ENCODE measurements at regions not wholly inside any gene's neighbourhood (a gene's known extent, or its start where the extent isn't known, plus 50 kb on each side); places are given as distances from the start of the nearest gene placed in this dataset.

DNA sequence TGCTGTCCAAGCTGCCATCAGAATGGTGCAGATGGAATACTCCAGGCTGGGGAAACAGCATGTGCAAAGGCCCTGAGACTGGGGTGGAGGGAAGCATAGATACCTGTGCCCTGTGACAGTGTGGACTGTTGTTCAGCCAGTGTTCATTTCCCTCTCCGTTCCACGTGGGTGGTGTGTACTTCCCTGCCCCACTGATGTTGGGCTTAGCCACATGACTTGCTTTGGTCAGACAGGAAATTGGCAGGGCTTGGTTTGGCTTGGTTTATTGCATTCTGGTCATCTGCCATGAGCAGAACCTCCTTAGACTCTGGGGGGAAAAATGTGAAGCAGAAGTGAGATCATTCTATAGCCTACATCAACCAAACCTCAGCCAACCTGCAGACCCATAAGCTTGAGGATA is 102.4 kb upstream of the IGSF21 start:
- peaks cover 0 to 21% of the 10 kb centered on the region in 2 donors for H3K27me3 ChIP-seq
- TF ChIP-seq EP300 (IDR thresholded peaks at IDR 0.05) (no peak), POLR2A (IDR thresholded peaks at IDR 0.05) (no peak), CTCF (IDR thresholded peaks at IDR 0.05) (no peak)
- H3K27ac ChIP-seq = no peak overlapping the region
- H3K36me3 ChIP-seq = no peaks in the 10 kb centered on the region
- peak in 1 of 2 donors; percentile 11 for DNase-seq (ENCODE audit: low spot score in 2 of 2)
- no peak overlapping the region for H3K4me3 ChIP-seq
- H3K9me3 ChIP-seq = no peaks in the 10 kb centered on the region
- H3K4me1 ChIP-seq = no peaks in the 10 kb centered on the region
- 50 to 57% methylated on average over 2 of the region's 2 CpGs for WGBS, 2 donors

- Histone ChIP-seq H3K27me3 (peaks cover 0 to 25% of the 10 kb centered on the region in 2 donors), H3K9me3 (no peaks in the 10 kb centered on the region), H3K36me3 (no peaks in the 10 kb centered on the region), H3K4me3 (no peak overlapping the region), H3K27ac (no peak overlapping the region), H3K4me1 (no peaks in the 10 kb centered on the region)
- 59 to 60% methylated on average over 14 of the region's 14 CpGs for WGBS, 2 donors
- TF ChIP-seq CTCF (IDR thresholded peaks at IDR 0.05) = no peak
- DNase-seq (ENCODE audit: low spot score in 2 of 2) = no peak
Observed at GRCh38 chr1:18007391-18008041, 100.1 kb upstream of the IGSF21 start.

GRCh38 chr1:18008081-18008480 is 99.5 kb upstream of the IGSF21 start:
- Histone ChIP-seq H3K27ac (no peak overlapping the region), H3K4me3 (no peak overlapping the region), H3K36me3 (no peaks in the 10 kb centered on the region), H3K4me1 (no peaks in the 10 kb centered on the region), H3K9me3 (no peaks in the 10 kb centered on the region), H3K27me3 (peaks cover 0 to 25% of the 10 kb centered on the region in 2 donors)
- 83 to 87% methylated on average over 1 of the region's 1 CpG for WGBS, 2 donors
- DNase-seq (ENCODE audit: low spot score in 2 of 2) = no peak
- TF ChIP-seq POLR2A (IDR thresholded peaks at IDR 0.05) (no peak), CTCF (IDR thresholded peaks at IDR 0.05) (no peak), EP300 (IDR thresholded peaks at IDR 0.05) (no peak)

- Histone ChIP-seq H3K4me1 (no peaks in the 10 kb centered on the region), H3K27me3 (peaks cover 0 to 16% of the 10 kb centered on the region in 2 donors), H3K27ac (no peak overlapping the region), H3K36me3 (no peaks in the 10 kb centered on the region), H3K4me3 (no peak overlapping the region), H3K9me3 (no peaks in the 10 kb centered on the region)
- TF ChIP-seq EP300 (IDR thresholded peaks at IDR 0.05) (no peak), CTCF (IDR thresholded peaks at IDR 0.05) (no peak), POLR2A (IDR thresholded peaks at IDR 0.05) (no peak)
- WGBS, 2 donors = 40 to 47% methylated on average over 6 of the region's 6 CpGs
- DNase-seq (ENCODE audit: low spot score in 2 of 2) = no peak
Observed at GRCh38 chr1:18009055-18009454, 98.5 kb upstream of the IGSF21 start.

GRCh38 chr1:18009478-18009961 is 98.1 kb upstream of the IGSF21 start:
- H3K36me3 ChIP-seq = no peaks in the 10 kb centered on the region
- H3K4me1 ChIP-seq = no peaks in the 10 kb centered on the region
- H3K9me3 ChIP-seq = no peaks in the 10 kb centered on the region
- no peak for DNase-seq (ENCODE audit: low spot score in 2 of 2)
- peaks cover 0 to 13% of the 10 kb centered on the region in 2 donors for H3K27me3 ChIP-seq
- H3K27ac ChIP-seq = no peak overlapping the region
- TF ChIP-seq CTCF (IDR thresholded peaks at IDR 0.05) (no peak), EP300 (IDR thresholded peaks at IDR 0.05) (no peak), POLR2A (IDR thresholded peaks at IDR 0.05) (no peak)
- no peak overlapping the region for H3K4me3 ChIP-seq
- 9 to 29% methylated on average over 7 to 8 of the region's 8 CpGs for WGBS, 2 donors

All from tibial nerve (tissue), 4 donors.